Retina (tissue), 1 donor: ENCODE measurements at regions not wholly inside any gene's neighbourhood (a gene's known extent, or its start where the extent isn't known, plus 50 kb on each side); places are given as distances from the start of the nearest gene placed in this dataset.
"Not testable (repeated sequence)": the region's sequence is repeated elsewhere in the genome, so short reads cannot be mapped to it uniquely, and the experiment has no call there.

ENCODE experiments used
- DNase-seq: peaks from one replicate; pipeline ENCODE4 v3.0.0-alpha.2; 2016

DNA sequence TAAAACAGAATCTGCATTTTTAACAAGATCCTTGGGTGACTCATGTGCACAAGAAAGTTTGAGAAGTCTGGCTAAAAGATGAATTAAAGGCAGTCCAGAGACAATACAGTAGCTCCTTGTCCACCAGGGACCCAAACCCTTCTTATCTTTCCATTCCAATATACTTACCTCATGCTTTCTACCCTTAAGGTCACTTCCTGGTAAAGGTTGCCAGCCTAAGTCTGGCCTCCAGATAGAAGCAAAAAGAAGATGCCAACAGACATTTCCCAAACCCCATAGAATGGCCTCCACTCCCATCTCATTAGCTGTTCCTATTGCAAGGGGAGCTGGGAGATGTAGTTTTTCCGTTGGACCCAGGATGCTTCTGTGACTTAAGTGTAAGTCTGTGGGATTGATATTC, 101.4 kb upstream of the XYLT1 start:
- no peak for DNase-seq

DNA sequence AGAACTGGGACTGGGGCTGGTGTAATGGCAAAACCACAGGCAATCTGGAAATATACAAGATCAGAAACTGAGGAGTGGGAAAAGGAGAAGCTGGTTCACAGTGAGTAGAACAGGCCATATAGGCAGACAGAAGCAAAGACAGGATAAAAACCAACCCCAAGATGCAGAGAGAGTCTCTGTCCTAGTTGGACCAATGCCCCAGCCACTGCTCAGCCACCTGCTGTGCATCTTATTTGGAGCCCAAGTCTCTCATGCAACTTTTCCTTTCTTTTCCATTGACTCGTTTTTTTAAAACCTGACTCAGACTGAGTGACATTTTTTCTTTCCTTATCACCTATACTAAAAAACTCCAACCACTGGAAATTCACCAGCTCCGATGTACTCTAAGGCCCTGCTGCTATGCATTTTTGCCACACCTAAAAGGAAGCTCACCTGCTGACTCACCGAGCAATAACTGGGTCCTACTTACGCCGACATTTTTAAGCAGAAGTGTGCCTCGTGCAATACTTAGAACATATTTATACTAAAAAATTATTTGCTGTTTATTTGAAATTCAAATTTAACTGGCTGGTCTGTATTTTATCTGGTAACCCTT, 100.8 kb upstream of the XYLT1 start:
- DNase-seq = no peak

DNA sequence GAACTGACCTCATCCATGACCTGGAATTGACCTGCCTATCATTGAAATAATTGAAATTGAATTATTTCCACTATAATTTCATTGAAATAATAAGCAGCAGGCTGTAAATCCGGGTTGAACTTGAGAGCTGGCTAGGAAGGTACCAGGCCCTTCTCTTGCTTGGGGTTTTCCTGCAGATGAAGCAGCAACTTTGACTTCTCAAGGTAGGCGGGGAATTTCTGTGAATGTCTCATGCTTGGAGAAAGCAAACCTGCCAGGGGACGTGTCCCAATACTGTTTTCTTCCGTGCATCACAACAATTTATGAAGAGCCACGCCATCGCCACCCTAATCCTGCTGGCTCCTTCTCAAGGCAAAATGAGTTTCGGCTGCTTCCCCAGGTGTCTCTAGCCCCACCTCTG, 97.5 kb upstream of the XYLT1 start:
- DNase-seq = no peak

DNA sequence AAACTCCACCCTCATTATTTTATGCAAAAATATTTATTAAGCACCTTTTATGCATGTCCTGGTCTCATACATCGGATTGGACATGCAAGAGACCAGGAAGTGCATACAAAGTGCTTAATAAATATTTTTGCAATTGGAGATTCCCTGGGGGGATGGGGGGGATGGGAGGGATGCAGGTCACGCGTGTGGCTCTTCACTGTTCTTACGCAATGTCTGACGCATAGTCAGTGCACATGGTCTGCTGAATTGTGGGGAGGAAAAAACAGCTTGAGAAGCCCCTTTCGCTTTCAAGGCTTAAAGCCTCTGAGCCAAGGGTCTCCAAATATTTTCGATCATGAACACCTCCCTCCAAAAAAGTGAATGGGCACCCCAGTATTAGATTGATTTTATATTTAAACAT, 96.7 kb upstream of the XYLT1 start:
- DNase-seq = no peak

DNA sequence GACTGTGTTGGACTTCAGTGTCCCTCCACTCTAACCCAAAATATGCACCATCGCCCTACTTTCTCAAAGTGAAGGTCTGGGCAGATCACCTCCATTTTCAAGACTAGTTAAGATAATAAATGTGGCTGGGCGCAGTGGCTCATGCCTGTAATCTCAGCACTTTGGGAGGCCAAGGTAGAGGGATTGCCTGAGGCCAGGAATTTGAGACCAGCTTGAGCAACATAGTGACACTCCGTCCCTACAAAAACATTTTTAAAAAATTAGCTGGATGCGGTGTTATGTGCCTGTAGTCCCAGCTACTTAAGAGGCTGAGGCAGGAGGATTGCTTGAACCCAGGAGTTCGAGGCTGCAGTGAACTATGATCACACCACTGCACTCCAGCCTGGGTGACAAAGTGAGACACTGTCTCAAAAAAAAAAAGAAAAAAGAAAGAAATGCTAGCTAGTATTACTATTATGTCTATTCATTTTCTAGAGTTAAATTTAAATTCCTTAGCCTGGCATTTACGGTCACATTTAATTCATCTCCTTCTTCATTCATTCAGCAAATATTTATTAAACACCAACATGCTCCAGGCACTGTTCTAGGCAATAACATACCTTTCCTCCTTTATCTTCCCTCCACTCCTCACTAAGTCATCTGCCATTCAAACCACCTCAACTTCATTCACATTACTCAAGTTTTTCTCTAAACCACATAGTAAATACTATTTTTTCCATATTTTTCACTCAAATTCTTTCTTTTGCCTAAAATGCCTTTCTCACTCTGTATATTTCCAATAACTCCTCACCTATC, 96.1 kb upstream of the XYLT1 start:
- DNase-seq = no peak

DNA sequence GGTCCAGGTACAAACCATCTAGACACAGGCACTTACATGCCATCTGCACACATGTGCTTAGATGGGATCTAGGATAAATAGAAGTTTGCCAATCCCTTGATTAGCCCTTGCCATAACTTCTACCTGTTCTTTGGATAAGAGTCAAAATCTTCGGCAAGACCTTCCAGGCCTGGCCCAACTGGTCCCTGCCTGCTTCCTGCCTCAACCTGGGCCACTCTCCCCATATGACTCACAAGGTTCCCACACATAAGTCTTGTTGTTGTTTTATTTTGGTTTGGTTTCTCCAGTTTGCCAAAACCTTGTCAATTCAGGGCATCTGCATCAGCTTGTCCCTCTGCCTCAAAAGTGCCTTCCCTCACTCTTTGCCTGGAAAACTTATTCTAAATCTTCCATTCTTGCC, 95.3 kb upstream of the XYLT1 start:
- DNase-seq = no peak

DNA sequence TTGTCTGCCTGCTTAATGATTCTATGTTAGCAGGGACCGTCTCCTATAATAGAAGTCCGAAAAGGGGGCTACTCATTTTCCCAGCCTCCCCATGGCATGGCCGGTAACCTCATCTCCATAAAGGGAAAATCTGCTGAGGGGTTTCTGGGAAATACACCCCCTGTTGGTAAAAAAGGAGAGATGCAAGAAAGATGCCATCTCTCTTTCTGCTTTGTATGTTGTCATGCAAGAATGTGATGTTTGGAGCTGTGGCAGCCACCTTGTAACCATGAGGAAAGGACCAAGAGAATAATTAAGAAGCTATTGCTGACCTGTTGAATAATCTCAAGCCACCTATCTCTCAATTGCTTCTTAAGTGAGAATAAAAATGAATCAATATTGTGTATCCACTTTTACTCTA, 94.8 kb upstream of the XYLT1 start:
- DNase-seq = no peak

DNA sequence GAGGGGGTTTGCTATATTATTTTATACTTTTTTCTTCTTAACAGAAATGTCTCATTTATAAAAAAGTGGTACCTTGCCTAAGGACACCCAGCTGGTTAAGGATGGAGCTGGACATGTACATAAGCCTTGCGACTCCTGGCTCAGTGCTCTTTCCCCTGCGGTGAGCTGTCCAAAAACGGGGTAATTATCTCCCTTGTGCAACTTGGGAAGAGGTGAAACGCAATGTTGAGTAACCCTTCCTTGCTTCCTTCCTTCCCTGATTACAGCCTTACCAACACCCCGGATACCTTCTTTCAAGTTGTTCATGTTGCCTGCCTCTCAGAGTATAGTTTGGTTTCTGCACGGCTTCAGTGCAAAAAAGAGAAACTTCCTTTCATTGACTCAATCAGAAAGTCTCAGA, 94.1 kb upstream of the XYLT1 start:
- no peak for DNase-seq

DNA sequence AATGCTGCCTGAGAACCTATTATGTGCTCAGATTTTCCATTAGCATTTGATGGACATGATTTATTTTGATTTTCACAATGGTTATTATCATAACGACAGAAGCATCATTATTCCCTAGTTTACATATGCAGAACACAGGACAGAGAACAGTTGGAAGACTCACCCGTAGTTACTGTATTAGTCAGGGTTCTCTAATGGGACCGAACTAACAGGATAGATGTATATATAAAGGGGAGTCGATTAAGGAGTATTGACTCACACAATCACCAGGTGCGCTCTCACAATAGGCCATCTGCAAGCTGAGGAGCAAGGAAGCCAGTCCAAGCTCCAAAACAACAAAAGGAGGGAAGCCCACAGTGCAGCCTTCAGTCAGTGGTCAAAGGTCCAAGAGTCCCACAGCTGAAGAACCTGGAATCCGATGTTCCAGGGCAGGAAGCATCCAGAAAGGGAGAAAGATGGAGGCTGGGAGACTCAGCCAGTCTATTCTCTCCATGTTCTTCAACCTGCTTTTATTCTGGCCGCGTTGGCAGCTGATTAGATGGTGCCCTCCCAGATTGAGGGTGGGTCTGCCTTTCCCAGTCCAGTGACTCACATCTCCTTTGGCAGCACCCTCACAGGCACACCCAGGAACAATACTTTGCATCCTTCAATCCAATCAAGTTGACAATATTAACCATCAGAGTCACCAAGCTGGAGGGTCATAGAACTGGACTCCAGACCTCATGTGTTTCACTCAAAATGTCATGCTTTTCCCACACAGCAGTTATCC, 92.7 kb upstream of the XYLT1 start:
- DNase-seq = no peak

DNA sequence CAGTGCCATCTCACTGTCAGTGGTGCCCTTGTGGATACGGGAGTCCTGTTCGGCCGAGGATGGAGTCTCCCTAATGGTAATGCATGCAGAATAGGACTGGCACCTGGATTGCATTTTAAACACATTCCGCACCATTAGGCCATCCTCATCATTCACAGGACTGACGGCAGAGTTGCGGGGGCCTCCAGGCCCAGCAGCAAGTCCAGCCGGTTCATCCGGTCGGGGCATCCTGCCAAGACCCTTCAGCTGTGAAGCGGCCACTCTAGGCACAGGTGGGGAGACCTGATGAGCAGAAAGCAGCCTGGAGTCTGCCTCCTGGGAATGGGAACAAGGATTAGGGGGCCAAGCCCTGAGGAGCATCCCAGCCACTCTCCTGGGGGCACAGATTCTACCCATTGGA, 90.3 kb upstream of the XYLT1 start:
- no peak for DNase-seq

DNA sequence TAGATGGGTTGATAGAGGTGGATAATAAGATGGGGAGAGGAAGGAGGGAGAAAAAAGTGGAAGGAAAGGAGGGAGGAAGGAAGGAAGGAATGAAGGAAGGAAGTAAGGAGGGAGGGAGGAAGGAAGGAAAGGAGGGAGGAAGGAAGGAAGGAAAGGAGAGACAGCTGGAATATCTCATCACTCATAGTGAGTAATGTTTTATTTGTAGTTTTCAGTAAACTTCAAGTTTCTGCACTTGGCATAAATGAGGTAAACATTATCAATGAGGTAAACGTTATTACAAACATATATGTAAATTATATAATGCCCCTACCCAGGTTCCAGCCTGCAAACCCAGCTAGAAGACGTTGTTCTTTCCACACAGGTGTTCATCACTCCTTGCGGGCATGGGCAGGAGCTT, 89.8 kb upstream of the XYLT1 start:
- DNase-seq = no peak

DNA sequence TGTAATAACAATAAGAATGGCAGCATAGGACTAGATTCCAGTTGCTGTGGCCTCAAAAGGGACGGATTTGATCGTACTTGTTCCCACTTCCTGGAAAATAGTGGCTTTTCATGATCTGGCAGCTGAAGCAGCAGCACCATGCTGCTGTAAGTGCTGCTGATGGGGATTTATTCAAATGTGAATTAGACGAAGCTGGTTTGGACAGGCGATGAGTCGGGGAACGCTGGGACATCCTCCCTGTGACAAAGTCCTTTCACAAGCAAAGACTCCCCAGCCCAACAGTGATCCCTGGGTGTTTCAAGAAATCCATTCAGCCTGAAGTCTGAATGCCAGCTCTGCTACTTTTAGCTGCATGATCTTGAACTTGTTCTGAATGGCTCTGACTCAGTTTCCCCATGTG, 88.6 kb upstream of the XYLT1 start:
- no peak for DNase-seq

DNA sequence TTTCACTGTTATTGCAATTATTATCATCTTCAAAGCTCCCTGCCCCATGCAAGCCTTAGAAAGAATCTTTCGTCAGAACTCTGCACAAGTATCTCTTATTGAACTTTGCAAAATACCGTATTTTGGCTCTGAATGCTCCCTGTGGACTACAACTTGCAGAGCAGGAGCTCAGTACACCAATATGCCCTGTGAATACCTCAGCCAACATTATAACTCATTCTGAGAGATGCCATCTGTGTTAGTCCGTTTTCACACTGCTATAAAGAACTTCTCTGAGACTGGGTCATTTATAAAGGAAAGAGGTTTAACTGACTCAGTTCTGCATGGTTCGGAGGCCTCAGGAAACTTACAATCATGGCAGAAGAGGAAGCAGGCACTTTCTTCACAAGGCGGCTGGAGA, 87.2 kb upstream of the XYLT1 start:
- no peak for DNase-seq

DNA sequence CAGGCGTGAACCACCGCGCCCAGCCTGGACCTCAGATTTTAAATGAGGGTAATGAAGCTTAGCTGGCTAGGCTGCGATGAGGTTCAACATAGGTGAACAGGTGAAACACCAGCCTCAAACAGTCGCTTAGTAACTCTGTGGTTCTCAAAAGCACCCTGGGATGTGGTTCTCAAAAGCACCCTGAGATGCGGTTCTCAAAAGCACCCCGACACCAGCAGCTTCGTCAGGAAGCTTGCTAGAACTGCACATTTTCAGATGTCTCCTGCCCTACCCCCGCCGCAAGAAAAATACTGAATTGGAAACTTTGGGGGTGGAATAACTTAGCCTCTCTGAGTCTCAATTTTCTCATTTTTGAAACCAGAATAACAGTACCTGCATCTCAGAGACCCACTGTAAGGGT, 86.7 kb upstream of the XYLT1 start:
- no peak for DNase-seq

DNA sequence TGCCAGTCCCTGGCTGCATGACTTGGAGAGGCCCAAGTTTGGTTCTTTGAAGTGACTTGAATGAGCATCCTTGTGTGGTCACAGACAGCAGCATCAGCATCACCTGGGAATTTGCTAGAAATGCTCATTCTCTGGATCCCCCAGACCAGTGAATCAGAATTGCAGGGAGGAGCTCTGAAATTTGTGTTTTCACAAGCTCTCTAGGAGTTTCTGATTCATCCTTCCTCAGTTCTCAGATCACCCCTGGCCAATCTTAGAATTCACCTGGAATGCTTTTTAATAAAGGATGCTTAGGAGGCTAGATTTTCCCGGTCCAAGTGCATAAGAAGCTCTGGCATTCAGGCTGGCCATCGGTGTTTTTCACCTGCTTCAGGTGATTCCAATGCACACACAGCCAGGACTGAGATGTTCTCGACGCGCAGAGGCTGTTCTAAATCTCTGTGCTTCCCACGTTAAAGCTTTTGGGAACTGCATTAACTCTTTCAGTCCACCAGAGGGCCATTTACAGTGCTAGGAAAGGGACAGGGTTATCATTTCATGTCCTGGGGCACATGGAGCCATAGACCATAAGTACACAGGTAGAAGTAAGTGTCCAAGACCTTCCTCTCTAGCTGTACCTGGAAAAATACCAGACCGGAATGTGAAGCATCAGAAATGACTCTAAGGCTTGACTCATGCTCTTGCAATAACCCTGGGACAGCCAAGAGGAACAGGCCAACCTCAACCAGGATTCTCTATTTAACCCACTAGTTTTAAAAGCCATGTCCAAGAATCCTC, 85.7 kb upstream of the XYLT1 start:
- DNase-seq = peak; percentile 53

DNA sequence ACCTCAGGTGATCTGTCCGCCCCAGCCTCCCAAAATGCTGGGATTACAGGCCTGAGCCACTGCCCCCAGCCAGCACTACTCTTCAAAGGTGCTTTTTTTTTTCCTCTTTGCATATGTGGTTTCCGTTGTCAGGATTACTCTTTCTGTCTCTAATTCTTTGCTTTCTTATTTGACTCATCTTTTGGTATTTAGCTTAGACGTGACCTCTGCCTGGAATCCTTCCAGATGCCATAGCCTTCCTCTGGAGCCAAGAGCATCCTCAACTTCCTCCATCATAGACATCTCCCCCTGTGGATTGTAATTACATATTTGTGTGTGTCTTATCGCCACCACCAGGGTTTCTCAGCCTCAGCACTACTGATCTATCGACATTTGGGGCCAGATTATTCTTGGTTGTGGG, 84.4 kb upstream of the XYLT1 start:
- no peak for DNase-seq

DNA sequence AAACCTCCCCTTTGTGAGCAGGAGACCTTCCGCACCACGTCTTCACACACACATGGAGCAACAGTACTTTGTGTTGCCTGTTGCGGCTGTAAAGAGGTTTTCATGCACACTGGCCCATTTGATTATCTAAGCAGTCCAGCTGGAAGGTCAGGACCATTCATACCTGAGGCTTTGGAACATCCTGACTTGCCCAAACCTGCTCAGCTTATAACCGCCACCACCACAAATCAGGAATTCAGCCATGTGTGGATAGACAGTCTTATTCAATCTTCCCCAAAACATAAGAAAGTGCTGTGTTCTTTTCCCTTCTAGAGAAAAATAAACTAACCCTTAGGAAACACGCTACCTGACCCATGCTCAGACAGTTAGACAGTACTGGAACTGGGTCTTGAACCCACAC, 81.6 kb upstream of the XYLT1 start:
- no peak for DNase-seq

DNA sequence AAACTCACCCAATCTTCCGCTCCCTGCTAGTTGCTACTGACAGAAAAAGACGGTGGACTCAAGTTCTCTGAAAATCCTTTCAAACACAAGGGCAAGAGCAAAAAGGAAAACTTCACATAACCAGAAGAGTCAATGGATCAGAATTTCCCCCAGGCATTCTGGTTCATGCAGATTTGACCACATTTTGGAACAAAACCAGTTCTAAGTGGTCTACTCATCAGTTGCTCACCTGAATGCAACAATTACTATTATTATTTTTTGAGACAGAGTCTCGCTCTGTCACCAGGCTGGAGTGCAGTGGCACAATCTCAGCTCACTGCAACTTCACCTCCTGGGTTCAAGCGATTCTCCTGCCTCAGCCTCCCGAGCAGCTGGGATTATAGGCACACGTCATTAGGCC, 80.9 kb upstream of the XYLT1 start:
- DNase-seq = not testable (repeated sequence)

DNA sequence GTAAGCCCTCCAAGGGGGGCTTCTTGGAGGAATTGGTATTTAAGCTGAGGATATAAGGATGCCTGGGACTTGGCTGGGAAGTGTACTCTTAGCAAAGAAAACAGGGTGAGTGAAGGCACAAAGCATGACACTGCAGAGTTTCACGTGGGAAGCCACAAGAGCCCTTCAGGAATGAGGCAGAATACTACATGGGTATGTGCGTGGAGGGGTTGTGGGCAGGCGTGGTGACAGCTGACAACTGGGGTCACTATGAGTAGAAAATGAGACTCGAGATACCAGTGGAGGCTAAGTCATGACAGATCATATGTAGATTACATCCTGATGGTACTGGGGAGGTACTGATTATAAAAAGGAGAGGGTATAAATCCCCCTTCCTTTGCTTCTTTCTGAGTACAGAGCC, 78.1 kb upstream of the XYLT1 start:
- no peak for DNase-seq

DNA sequence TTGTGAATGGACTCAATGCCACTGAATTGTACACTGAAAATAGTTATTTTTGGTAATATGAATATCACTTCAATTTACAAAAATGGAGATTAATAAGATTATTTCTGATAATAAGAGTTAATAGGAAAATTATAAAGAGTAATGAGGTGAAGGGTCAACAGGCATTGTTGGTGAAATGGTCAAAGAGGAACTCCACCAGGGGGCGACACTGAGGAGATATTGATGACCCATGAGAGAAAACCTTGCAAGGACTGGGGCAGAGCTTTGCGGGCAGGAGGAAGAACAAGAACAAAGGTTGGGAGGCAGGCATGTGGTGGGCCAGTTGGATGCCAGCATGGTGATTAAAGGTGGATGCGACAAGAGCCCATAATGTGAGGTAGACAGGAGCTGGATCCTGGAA, 74.0 kb upstream of the XYLT1 start:
- no peak for DNase-seq

DNA sequence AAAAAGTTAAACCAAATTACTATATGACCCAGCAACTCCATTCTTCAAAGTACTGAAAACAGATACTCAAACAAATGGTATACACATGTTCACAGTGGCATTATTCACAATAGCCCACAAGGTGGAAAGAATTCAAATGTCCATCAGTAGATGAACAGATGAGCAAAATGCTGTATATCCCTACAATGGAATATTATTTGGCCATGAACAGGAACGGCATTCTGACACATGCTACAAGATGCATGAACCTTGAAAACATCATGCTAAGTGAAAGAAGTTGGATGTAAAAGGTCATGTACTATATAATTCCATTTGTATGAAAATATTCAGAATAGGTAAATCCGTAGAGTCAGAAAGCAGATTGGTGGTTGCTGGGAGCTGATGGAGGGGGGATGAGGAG, 73.5 kb upstream of the XYLT1 start:
- DNase-seq = no peak

DNA sequence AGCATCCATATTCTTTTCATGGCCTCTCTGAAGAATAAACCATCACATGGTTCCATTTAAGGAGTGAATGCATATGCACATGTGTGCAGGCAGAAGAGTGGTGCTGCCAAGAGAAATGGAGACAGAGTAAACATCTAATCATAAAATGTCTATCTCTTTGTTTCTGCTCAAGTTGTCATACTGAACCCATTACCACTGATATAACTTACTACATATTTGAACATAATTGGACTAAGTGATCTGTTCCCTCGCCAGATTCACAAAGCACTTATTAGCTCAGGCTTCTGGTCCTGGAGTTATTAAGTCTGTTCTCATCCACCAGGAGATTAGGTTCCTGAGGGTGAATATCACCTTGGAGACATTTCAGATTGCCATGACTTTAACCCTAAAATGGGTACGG, 72.3 kb upstream of the XYLT1 start:
- DNase-seq = no peak

DNA sequence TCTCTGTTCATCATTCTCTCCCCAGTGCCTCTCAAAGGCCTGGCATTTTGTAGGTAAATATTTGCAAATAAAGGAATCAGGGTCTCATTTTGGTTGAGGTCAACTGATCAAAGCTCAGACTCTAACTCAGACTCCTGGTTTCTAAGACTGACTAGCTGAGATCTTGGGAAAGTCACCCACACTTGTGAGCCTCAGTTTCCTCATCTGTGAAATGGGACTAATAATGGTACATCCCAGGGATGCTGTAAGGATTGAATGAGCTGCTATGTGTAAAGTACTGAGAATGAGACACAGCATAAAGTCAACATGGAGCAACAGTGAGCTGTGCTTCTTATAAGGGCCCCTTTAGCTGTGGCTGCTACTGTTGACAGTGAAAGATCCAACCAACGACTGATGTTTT, 70.6 kb upstream of the XYLT1 start:
- DNase-seq = no peak

DNA sequence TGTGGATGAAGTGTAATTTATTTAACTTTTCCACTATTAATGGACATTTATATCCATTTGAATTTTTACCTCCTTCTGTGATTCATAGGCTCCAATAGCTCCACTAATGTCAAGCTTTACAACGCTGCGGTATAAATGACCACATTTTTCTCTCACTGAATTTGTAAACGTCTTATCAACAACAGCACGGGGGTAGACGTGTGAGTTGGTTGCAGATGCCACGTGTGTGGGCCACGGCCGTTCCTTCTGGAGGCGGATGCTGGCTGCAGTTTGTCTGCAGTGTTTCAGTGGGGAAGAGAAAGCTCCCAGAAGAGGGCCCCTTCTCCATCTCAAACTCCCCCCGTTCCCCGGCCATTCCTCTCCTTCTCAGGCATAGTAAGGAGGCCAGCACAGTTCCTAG, 68.2 kb upstream of the XYLT1 start:
- no peak for DNase-seq
